ENCODE measurements at regions not wholly inside any gene's neighbourhood (a gene's known extent, or its start where the extent isn't known, plus 50 kb on each side); places are given as distances from the start of the nearest gene placed in this dataset.

DNA sequence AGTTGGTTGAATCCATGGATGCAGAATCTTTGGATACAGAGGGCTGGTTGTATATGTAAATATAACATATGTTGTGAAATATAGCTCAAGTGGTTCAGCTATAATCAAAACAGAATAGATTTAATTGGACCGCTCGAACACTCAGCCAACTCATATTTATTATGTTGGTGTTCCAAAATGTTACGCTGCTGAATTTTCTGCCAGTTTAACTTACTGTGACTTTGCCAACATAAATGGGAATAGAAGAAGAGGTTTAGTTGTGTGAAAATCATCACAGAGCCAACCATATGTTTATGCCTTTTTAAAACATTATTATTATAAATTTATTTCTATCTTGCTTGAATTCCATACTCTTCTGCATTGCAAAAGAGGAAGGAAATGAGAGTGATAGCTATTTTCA lies 178.2 kb upstream of the FBXL7 start:
- Histone ChIP-seq H3K56ac (replicated peaks; ENCODE audit: insufficient read length, low read depth, low read length) (no peak overlapping the region), H3K9ac (replicated peaks in 1 of 4; ENCODE audit: extremely low read depth in 1 of 4, low read depth in 3 of 4, low read length in 3 of 4) (no peak overlapping the region), H2BK20ac (ENCODE audit: low read length) (no peak overlapping the region), H3K23ac (ENCODE audit: insufficient read length) (no peak overlapping the region), H2AK5ac (ENCODE audit: low read depth, low read length) (no peak overlapping the region), H4K20me1 (replicated peaks in 1 of 2; ENCODE audit: control insufficient read depth in 1 of 2, insufficient read depth in 2 of 2, low read length in 2 of 2) (no peaks in the 10 kb centered on the region), H3K4ac (replicated peaks; ENCODE audit: insufficient read length, low read depth, low read length) (no peak overlapping the region), H2AFZ (ENCODE audit: low read length) (no peak overlapping the region), H2BK15ac (ENCODE audit: low read length) (no peak overlapping the region), H3K14ac (ENCODE audit: insufficient read length) (no peak overlapping the region), H3K23me2 (ENCODE audit: low read depth, low read length) (no peaks in the 10 kb centered on the region), H2BK12ac (ENCODE audit: low read depth, low read length) (no peak overlapping the region), H3K4me3 (ENCODE audit: extremely low read depth in 1 of 4, insufficient read depth in 2 of 4, low read depth in 3 of 4, low read length in 4 of 4) (no peak overlapping the region), H3K27ac (ENCODE audit: low read depth, low read length) (no peak overlapping the region), H3K27me3 (replicated peaks in 1 of 4; ENCODE audit: control insufficient read depth in 3 of 4, extremely low read depth in 1 of 4, insufficient read depth in 3 of 4, low read length in 3 of 4) (no peaks in the 10 kb centered on the region), H4K5ac (ENCODE audit: insufficient read length, low read depth, low read length) (no peak overlapping the region), H3K9me3 (ENCODE audit: insufficient read depth in 2 of 2, low read depth in 1 of 2, low read length in 1 of 2) (no peaks in the 10 kb centered on the region), H4K8ac (ENCODE audit: extremely low read depth, insufficient read depth, low read length) (no peak overlapping the region), H3K36me3 (ENCODE audit: control insufficient read depth in 2 of 4, insufficient read depth in 4 of 4, low read length in 3 of 4) (no peaks in the 10 kb centered on the region), H4K91ac (replicated peaks; ENCODE audit: insufficient read length, low read length) (no peak overlapping the region), H2BK120ac (replicated peaks; ENCODE audit: low read depth, low read length) (no peak overlapping the region), H3K18ac (ENCODE audit: extremely low read depth, low read length) (no peak overlapping the region), H3K4me1 (replicated peaks in 1 of 4; ENCODE audit: control insufficient read depth in 3 of 4, insufficient read depth in 4 of 4, low read length in 3 of 4) (no peaks in the 10 kb centered on the region), H2BK5ac (ENCODE audit: low read depth, low read length) (no peak overlapping the region), H3K79me2 (ENCODE audit: control insufficient read depth in 1 of 2, insufficient read depth in 2 of 2, low read length in 2 of 2) (no peaks in the 10 kb centered on the region), H3K4me2 (ENCODE audit: insufficient read depth in 1 of 2, low read depth in 2 of 2, low read length in 2 of 2) (no peak overlapping the region), H3K79me1 (ENCODE audit: low read depth, low read length) (no peaks in the 10 kb centered on the region)
- CTCF ChIA-PET (ENCODE audit: partially characterized antibody), result interaction anchor here (2.5 kb wide), 1 partner anchor 31 kb away, joined by 8 read pairs; no protein-coding TSS in a partner anchor
- no peak for TF ChIP-seq CHD2 (IDR thresholded peaks at IDR 0.05; ENCODE audit: low read length)
- TF ChIP-seq EZH2 (IDR thresholded peaks at IDR 0.05; ENCODE audit: low read depth, low read length, severe bottlenecking), result no peak
- TF ChIP-seq TEAD4 (IDR thresholded peaks at IDR 0.05; ENCODE audit: low read depth, low read length), result no peak
- no peak for TF ChIP-seq SIRT6 (IDR thresholded peaks at IDR 0.05; ENCODE audit: low read length)
- no peak for TF ChIP-seq ZNF274 (IDR thresholded peaks at IDR 0.05; ENCODE audit: borderline replicate concordance, extremely low read depth, low read length)
- no peak for TF ChIP-seq CTBP2 (IDR thresholded peaks at IDR 0.05; ENCODE audit: borderline replicate concordance, insufficient read depth, insufficient read length, low read length)
- TF ChIP-seq, protein P1, sequence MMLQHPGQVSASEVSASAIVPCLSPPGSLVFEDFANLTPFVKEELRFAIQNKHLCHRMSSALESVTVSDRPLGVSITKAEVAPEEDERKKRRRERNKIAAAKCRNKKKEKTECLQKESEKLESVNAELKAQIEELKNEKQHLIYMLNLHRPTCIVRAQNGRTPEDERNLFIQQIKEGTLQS (IDR thresholded peaks at IDR 0.05; ENCODE audit: insufficient read depth, low read depth, low read length), result no peak
- TF ChIP-seq SRF (IDR thresholded peaks at IDR 0.05; ENCODE audit: low read depth, low read length), result no peak
- no peak for TF ChIP-seq SP1 (IDR thresholded peaks at IDR 0.05; ENCODE audit: low read depth, low read length)
- no peak for TF ChIP-seq KDM1A (IDR thresholded peaks at IDR 0.05; ENCODE audit: borderline replicate concordance, low read length)
- no peak for TF ChIP-seq JUND (IDR thresholded peaks at IDR 0.05; ENCODE audit: low read length)
- WGBS, 2 experiments (ENCODE audit: extremely low coverage in 1 of 2, insufficient coverage in 1 of 2, insufficient read length in 1 of 2, insufficient replicate concordance in 2 of 2, low coverage in 1 of 2, low lambda C conversion rate in 2 of 2, missing lambda C conversion rate in 1 of 2), result 96% methylated on average over 3 of the region's 3 CpGs; no CpG with 5 or more reads in 1 of the 2 experiments
- no peak for FAIRE-seq
- DNase-seq (ENCODE audit: low read depth in 1 of 2, low spot score in 2 of 2), result no peak
- POLR2A ChIA-PET (ENCODE audit: partially characterized antibody), result no interaction called here

Data from H1 (cell line).